ENCODE measurements at regions not wholly inside any gene's neighbourhood (a gene's known extent, or its start where the extent isn't known, plus 50 kb on each side); places are given as distances from the start of the nearest gene placed in this dataset.

DNA sequence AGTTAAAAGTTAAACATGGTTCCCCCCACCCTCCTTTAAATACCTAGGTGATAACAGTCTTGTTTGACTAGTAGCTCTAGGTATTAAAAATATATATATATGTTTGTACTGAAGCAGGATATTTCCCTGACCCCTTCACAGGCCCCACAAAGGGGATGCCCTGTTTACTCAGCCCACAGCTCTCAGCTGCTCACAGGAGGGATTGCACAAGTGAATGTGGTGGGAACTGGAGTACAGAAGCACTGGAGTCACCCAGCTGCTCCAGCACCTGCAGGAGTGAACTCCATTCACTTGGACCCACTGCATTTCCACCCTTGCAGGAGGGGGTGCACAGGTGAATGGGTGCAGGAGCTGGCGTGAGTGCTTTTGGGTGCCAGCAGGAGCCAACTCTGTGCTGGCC, 99.3 kb upstream of the TLR3 start:
- DNase-seq (ENCODE audit: low spot score) (no peak), FAIRE-seq (no peak)

DNA sequence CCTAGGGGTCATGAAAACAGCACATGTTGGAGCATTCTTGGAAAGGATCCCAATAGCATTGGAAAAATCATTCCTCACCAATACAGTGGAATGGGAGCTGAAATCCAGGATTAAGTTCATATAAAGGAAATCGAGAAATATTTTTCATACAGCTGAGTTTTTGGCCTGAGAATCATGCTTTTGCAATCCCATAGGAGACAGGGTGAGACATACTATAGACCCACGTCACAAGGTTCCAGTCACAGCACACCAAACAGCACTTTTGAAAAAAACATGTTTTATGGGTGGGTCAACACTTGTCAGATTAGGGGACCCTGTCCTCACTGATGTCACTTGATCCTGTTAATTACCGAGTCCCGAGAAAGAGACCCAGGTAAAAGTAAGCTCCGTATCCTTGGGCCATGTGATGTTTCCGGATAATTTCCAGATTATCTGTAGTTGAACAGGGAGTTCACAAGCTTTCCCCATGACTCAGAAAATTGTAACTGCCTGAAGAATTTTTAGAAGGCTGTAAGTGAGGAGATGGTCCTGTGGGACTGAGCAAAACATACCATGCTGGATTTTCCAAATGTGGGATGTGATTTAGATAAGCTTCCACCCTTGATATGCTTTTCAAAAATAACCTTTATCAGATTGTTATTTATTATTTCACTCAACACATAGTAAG, 80.9 kb upstream of the TLR3 start:
- FAIRE-seq (no peak), DNase-seq (ENCODE audit: low spot score) (no peak)

DNA sequence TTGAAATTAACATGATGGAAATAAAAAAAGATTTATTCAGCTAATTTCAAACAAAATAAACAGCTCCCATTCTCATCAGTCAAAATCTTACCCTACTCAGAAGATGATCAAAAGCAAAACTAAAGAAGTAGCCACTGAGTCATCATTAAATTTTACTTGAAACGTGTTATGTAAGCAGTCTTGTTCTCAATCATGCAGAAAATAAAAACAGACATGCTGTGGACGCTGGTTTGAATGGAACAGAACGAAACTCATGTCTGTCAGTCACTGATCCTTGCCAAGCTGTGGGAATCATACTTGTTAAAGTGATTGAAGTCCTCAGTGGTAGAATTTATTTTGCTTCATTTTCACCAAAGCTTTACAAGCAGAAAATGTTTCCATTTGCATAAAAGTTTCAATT, 77.2 kb upstream of the TLR3 start:
- no peak for DNase-seq (ENCODE audit: low spot score)
- FAIRE-seq = no peak

DNA sequence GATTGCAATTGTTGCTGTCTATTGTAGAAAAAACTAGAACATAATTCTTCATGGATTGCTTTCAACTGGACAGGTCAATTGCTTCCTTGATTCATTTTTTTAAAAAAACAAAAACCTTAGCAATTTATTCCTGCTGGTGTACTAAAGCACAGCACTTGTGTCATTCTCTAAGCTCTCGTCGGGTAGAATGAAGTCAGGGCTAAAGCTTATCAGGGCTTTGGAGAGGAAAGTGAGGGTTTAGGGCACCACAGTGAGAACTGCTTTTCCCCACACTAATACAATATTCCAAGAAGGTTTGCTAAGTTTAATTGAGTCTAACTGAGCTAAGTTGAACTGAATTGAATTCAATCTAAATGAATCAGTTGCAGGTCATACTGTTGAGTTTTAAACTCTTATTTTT, 76.4 kb upstream of the TLR3 start:
- DNase-seq (ENCODE audit: low spot score) = no peak
- FAIRE-seq = no peak

DNA sequence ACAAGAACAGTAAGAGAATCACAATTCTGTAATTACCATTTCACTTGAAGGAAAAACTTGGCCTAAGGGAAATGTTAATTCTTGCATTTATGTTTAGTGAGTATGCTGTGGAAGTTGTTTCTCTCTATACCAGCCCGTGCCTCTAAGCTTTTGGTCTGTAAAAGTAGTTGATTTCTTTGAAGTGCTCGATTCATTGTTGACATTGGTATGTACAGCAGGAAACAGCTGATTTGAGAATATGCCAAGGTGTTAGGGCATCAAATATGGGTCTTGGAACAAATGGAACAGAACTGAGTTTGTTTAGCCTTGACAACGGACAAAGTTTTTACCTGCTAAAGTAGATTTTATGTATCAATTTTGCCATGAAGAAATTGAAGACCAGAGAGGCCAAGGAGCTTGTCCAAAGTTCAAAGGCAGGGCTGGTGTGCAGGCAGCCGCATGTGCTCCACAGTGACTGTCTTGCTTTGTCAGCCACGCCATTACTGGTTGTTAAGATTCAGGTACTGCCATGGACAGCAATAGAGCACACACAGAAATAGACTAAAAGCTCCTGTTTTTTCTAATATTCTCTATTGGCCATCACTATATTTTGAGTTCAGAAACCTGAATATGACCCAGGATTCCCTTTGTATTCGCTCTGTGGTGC, 75.5 kb upstream of the TLR3 start:
- no peak for DNase-seq (ENCODE audit: low spot score)
- no peak for FAIRE-seq

DNA sequence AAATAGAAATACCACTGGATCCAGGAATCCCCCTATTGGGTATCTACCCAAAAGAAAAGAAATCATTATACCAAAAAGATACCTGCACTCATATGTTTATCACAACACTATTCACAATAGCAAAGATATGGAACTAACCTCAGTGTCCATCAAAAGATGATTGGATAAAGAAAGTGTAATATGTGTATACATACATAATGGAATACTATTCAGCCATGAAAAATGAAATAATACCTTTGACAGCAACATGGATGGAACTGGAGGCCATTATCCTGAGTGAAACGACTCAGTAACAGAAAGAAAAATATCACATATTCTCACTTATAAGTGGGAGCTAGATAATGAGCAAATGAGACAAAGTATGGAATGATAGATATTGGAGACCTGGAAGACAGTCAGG, 74.2 kb upstream of the TLR3 start:
- DNase-seq (ENCODE audit: low spot score) (no peak), FAIRE-seq (no peak)

DNA sequence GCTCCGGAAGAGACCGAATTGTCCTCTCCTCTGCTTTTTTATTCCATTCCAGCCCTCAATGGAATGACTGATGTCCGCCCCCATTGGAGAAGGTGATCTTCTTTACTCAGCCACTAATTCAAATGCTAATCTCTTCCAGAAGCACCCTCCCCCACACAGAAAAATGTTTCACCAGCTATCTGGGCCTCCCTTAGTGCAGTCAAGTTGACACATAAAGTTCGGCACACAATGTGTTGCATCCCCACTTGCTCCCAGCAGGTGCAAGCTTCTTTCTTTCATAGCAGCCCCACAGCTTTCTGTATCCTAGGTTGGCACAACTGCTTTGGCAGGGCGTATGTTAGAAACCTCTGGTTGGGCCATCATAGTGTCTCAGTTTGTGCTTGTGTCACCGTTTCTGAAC, 73.3 kb upstream of the TLR3 start:
- FAIRE-seq (no peak), DNase-seq (ENCODE audit: low spot score) (no peak)

DNA sequence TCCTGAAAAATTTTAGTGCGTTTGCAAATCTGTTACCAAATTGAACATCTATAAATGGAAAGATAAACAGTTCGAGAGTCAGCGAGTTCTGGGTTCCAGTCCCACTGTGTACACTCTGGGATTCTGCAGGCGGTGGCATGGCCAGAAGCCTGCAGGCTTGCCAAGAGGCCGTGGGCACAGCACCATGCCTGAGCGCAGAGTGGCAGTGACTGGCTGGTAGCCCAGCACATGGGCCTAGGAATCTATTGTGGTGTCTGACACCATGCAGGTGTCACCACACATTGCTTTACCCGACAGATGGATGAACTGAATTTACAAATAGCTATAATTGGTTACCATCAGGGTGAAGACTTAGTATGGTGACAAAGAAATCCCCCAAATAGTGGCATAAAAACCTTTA, 71.7 kb upstream of the TLR3 start:
- FAIRE-seq (no peak), DNase-seq (ENCODE audit: low spot score) (no peak)

DNA sequence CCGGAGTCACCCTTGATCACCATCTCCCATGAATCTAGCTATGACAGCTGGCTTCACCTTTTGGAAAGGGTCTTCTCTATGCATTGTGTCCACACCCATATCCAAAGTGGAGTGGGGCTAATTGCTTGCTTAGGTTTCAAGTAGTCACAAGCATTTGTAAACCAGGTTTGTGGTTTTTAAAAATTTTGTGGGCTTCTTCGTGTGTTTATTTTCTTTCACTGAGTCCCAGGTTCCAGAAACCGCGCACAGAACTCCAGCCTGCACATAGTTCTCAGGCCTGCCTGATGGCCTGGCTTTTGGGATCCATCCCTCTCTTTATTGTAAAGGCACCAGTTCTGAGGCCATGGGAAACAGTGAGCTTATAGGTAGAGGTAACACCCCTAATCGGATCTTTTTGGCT, 70.2 kb upstream of the TLR3 start:
- no peak for DNase-seq (ENCODE audit: low spot score)
- FAIRE-seq = no peak

DNA sequence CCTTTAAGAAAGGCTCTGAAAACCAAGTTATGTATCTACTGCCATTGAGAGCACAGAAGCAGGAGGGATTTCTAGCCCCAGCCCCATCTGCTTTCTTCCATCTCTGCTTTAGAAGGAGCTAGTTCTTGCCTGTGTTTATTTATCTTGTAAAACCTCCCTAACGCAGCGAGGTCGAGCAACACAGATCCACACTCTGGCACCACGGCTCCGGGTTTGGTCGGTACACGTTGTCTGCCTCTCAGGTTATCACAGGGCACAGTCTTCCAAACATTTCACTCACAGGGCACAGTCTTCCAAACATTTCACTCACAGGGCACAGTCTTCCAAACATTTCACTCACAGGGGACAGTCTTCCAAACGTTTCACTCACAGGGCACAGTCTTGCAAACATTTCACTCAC, 69.7 kb upstream of the TLR3 start:
- no peak for FAIRE-seq

DNA sequence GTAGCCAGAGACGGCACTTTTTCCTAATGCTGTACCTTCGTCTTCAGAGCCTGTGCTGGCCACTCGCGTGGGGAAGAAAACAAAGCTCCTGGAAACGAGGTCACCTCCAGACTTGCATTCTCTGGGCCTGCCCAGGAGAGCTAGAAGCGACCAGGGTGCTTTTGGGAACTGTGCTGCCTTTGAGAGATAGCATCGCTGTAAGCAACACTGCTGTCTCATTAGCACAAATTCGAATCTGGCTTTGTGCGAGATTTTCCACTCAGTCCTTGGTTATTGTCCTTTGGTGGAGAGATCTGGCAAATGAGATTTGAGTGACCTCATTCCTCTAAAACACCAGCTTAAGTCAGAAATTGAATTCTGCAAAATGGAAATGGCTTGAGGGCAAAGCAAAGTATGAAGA, 66.1 kb upstream of the TLR3 start:
- DNase-seq (ENCODE audit: low spot score) (no peak), FAIRE-seq (no peak)

More for the DNA sequence above, 69.7 kb upstream of the TLR3 start:
- no peak for DNase-seq (ENCODE audit: low spot score)

DNA sequence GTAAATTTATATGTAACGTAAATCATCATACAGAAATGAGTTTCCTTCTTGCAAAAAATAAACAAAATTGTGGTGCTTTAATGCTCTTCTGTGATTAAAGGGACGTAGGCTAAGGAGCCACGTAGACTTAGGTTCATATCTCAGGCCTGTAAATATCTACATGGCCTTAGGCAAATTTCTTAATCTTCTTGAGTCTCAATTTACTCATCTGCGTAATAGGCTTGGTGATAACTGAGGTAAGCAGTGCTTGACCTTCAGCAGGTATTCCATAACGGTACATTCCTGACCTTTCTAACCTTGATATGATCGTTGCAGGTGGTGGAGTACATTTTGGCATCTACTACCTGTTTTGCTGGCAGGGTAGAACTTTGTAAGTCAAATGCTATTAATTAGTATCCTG, 65.2 kb upstream of the TLR3 start:
- DNase-seq (ENCODE audit: low spot score) = no peak
- FAIRE-seq = no peak

DNA sequence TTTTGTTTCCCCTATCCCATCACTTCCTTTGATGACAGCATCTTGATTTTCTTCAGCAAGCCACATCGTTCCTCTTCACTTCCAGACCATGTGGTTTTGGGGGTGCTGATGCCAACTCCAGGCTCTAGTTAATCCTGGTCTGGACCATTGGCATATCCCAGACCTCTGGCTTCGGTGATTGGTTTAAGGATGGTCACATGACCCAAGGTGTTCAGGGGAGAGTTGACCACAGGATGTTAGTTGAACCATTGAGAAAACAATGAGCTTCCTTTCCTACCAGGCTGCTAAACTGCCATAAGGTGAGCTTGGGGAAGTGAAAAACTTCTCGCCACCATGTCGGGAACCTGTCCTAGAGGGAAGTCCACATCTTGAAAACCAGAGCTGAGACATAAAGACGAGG, 60.9 kb upstream of the TLR3 start:
- DNase-seq (ENCODE audit: low spot score) (no peak), FAIRE-seq (no peak)

DNA sequence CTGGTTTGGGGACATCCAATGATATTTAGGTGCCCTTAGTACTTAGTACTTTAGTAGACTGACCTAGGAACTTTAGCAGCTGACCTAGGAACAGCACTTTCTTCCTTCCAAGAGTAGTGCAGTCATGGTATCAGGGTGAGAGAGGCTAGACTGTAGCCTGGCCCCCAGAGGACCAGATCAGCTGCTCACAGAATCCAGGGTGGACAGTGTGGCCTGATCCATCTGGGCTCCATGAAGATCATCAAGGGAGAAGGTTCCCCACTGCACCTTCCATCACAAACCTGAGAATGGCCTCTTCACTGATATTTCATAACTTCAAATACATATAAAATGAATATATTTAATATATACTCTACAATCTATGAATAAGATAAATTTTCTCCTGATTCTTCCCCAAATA, 59.0 kb upstream of the TLR3 start:
- FAIRE-seq = no peak

DNA sequence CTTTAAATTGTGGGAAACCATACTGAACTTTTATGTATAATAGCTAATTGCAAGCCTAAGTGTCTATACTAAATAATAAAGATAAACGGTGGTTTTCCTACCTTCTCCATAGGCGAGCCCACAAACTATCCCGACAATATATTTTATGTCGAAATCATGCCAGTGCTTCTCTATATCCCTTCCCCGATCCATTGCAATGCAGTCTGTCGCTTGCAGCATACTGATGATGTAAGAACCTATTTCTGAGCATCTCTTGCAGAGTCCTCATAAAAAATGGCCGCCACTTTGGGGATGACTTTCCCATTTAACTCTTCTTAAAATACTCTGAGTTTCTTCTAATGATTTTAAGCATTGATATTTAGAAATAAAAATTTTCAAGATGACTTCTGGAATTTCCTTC, 58.1 kb upstream of the TLR3 start:
- no peak for FAIRE-seq

More for the DNA sequence above, 59.0 kb upstream of the TLR3 start:
- DNase-seq (ENCODE audit: low spot score) = no peak

DNA sequence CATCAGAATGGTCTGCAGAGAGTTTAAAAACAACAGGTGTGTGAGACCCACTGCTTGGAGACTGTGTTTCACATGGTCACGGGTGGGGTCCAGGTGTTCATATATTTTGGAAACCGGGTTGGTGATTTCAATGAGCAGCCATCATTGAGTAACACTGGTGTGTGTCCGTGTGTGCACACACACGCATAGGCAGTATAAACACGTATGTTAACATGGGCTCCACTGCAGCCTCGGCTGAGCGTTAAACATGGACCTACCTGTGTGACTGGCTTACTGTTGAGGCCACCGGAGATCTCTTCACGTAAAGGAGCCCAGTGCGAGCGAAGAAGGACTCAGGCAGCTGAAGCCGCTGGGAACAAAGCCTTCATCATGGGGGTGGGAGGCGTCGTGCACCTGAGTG, 56.9 kb upstream of the TLR3 start:
- no peak for FAIRE-seq
- no peak for DNase-seq (ENCODE audit: low spot score)

More for the DNA sequence above, 58.1 kb upstream of the TLR3 start:
- DNase-seq (ENCODE audit: low spot score) = no peak

DNA sequence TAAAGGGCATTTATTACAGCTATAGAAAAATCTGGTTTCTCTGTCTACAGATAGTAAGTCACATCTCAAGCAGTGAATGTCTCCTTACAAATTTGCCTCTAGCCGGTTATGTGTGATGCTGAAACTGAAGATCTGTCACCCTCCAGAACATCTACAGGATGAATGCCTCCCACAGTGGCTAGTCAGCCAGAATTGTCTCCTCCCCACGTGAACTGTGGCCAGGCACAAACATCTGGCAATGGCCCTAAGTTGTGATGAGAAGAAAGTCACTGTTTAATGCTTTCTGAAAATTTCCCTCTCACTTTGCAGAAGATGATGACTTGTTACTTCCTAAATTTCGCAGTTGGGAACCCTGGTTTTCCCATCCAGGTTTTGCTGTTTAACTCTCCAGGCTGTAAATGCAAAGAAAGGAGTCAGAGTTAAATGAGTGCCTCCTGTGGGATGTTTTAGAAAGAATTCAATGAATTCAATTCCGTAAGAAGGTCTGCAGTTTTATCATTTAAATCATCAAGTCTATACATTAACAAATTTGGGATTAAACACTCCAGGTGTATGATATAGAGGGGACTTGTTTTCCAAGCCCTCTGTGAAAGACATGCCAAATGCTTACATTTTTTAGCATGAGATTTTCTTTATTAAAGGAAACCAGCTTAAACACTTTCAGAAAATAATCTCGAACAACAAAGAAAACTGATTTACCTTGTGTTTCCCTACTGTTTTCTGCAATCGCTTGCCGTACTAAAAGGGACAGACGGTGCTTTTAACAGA, 55.4 kb upstream of the TLR3 start:
- no peak for DNase-seq (ENCODE audit: low spot score)
- no peak for FAIRE-seq

DNA sequence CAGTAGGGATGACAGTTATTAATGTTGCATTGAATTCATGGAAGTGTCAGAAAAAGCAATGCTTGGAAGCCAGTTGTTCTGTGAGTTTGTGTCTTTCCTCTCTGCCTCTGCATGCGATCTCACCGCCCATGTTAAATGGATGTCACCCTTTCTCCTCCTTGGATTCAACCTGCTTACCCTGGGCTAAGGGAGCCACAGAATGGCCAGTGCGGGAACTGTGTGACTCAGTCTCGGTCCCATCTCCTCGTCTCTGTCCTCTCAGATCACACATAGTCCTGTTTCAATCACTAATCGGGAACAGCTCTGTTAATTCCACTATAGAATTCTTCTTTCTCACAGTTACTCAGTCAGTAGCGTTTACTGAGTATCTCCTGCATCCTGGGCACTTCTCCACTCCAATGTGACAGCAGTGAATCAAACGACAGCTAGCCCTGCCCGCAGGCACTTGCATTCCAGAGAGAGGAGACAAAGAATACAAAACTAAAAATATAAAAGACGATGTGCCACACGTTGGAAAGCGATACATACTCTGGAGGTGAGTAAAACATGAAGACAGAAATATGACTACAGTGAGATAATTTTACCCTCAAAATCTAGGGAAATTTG, 53.6 kb upstream of the TLR3 start:
- DNase-seq (ENCODE audit: low spot score) = no peak
- FAIRE-seq = no peak

DNA sequence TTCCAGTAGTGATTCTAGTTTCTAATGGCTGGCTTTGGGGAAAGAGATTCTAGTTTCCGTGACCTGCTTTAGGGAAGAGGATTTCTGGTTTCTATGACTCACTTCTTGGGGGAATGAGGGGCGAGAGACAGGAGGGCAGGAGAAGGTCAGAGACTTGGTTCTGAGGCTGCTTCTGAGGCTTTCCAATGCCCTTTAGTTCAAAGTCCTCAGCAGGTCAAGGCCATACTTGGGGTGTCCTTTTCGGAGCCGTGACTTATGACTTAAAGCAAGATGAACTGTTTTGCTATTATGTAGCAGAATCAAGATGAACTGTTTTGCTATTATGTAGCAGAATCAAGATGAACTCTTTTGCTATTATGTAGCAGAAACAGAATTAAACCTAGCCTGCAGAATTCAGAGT, 52.2 kb upstream of the TLR3 start:
- DNase-seq (ENCODE audit: low spot score) = no peak
- FAIRE-seq = no peak

DNA sequence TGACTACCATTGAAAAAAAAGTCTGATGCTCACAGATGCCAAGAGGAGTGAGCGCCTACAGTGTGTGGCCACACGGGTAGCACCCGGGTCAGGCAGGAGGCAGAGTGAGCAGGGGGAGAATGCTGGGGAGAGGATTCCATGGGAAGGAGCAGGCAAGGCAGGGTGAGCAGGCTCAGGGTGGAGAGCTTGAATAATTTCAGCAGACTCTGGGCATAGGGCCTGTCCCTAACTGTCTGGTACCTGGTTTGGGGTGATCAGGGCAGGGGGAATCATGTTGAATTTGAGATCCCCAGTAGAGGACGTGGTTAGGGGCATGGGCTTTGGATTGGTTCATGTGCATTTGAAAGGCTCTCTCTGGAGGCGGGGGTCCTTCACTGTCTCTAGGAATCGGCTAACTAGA, 51.2 kb upstream of the TLR3 start:
- DNase-seq (ENCODE audit: low spot score) (no peak), FAIRE-seq (no peak)

DNA sequence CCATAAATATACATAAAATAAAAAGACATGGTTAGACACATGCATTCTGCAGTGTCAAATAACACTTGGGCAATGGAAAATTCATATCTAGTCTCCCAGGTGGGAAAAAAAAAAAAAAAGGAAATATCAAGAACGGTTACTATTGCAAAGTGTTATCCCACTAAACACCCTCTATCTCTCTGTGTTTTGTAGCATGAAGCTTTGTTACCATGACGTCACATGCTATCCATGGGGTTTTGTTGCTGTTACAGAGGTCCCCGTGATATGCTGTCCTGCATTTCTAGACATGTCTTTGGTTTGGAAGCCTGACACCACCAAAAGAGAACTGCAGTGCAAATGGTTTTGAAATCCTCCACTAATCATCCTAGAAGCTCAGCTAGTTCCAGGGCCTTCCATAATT, 50.7 kb upstream of the TLR3 start:
- FAIRE-seq (no peak), DNase-seq (ENCODE audit: low spot score) (no peak)

DNA sequence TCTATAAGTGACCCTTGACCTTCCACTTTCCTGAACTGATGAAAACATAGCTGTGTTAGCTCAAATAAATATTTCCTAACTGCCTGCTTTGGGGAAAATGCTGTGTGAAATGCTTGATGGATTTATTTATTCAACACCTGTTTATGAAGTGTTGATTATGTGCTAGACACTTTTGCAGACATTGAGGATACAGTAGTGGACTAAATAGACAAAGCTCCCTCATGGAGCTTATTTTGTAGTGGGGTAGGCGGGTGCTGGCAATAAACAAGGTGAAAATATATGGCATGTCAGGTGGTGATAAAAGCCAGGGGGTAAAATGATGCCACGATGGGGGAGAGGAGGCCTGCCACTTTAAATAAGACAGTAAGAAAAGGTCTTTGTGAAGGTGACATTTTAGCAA, 50.2 kb upstream of the TLR3 start:
- FAIRE-seq = no peak
- DNase-seq (ENCODE audit: low spot score) = no peak

Data from urothelium cell line (cell line).